ENCODE measurements at regions not wholly inside any gene's neighbourhood (a gene's known extent, or its start where the extent isn't known, plus 50 kb on each side); places are given as distances from the start of the nearest gene placed in this dataset.

DNA sequence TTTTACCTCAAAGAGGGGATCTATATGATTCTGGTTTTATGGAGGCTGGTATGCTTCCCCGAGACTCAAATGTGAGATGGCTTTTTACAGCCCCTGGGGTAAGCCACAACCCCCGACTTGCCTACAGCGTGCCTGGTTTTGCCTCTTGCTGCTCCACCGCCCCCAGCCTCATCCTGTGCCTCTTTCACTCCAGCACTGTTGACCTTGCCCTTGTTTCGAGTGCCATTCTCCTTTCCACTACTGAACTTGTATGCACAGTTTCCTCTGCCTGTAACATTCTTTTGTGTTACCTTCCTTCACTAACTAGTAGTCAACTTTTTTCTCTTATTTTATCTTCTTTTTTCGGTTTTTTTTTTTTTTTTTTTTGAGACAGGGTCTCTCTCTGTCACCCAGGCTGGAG is 219.0 kb upstream of the ZBED5 start:
- Histone ChIP-seq H3K36me3 (no peaks in the 10 kb centered on the region), H2AFZ (replicated peaks) (no peak overlapping the region), H3F3A (ENCODE audit: low read depth) (peaks cover 7% of the 10 kb centered on the region), H3K79me2 (ENCODE audit: low read depth) (no peaks in the 10 kb centered on the region), H3K4me3 (no peak overlapping the region), H3K9ac (no peak overlapping the region), H3K27ac (no peak overlapping the region), H3K4me1 (peaks cover 5% of the 10 kb centered on the region), H3K27me3 (no peaks in the 10 kb centered on the region), H3K4me2 (no peak overlapping the region), H4K20me1 (ENCODE audit: low read depth) (no peaks in the 10 kb centered on the region), H3K9me3 (ENCODE audit: low read depth) (no peaks in the 10 kb centered on the region)
- DNase-seq (ENCODE audit: low spot score), result no peak
- Mint-ChIP-seq H3K9me3 (peaks cover 2% of the 10 kb centered on the region), H3K4me1 (peaks cover 45% of the 10 kb centered on the region), H3K27ac (no peak overlapping the region), H3K4me3 (no peak overlapping the region), H3K36me3 (no peaks in the 10 kb centered on the region), H3K27me3 (ENCODE audit: insufficient read depth, low read depth) (peaks cover 9% of the 10 kb centered on the region)
- TF ChIP-seq, protein P1, sequence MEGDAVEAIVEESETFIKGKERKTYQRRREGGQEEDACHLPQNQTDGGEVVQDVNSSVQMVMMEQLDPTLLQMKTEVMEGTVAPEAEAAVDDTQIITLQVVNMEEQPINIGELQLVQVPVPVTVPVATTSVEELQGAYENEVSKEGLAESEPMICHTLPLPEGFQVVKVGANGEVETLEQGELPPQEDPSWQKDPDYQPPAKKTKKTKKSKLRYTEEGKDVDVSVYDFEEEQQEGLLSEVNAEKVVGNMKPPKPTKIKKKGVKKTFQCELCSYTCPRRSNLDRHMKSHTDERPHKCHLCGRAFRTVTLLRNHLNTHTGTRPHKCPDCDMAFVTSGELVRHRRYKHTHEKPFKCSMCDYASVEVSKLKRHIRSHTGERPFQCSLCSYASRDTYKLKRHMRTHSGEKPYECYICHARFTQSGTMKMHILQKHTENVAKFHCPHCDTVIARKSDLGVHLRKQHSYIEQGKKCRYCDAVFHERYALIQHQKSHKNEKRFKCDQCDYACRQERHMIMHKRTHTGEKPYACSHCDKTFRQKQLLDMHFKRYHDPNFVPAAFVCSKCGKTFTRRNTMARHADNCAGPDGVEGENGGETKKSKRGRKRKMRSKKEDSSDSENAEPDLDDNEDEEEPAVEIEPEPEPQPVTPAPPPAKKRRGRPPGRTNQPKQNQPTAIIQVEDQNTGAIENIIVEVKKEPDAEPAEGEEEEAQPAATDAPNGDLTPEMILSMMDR (IDR thresholded peaks at IDR 0.05), result no peak
- TF ChIP-seq EZH2 (IDR thresholded peaks at IDR 0.05) (no peak), EZH2phosphoT487 (IDR thresholded peaks at IDR 0.05) (no peak)

DNA sequence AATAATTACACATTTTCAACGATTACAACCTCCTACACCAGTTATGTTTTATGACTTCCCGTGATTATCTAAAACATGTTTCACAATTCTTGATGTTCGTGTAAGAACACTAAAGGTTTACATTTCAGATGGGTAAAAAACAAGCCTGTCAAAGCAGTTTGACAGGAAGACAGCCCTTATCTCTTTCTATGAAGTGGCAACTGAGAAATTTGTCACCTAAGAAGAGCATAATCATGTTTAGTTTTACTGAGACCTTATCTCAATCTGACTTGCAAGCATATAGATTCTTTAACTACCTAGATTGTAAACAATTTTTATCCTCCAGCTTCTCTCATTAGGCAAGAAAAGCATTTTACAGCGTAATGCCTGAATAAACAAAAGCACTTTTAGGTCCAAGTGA is 218.4 kb upstream of the ZBED5 start:
- peaks cover 2% of the 10 kb centered on the region for H3K9me3 Mint-ChIP-seq
- H3K27me3 Mint-ChIP-seq (ENCODE audit: insufficient read depth, low read depth), result peaks cover 9% of the 10 kb centered on the region

DNA sequence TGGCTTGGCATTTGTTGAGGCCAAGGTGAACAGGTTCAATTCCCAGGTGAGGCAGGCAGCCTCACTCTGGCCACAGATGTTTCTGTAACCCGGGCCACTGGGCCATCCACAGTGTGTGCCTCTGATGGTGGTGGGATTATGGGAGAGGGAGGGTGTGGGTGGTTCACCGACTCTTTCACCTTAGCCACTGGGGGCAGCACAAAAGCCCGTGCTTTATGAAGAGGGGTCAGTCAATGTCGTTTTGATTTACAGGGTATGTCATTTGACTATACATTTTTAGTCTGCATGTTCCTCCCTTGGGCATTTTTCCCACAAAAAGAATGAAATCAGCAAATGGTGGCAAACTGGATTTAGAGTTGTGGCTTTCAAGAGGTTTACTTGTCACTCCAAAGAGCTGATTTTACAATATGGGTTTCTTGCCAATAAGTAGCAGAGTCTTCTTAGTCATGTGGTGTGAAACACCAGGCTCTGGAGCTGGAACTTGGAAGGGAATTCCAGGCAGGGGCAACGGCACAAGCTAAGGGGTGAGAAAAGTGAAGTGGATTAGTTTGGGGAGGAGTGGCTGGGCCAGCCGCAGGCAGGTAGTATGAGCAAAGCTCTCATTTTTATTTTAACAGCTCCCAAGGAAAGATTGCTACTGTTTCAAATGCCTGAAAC is 217.8 kb upstream of the ZBED5 start:
- peaks cover 2% of the 10 kb centered on the region for H3K9me3 Mint-ChIP-seq
- Histone ChIP-seq H3K27me3 (no peaks in the 10 kb centered on the region), H3K9ac (no peak overlapping the region), H3K4me2 (no peak overlapping the region), H3K79me2 (ENCODE audit: low read depth) (no peaks in the 10 kb centered on the region), H3K36me3 (no peaks in the 10 kb centered on the region), H3K27ac (no peak overlapping the region), H3K4me3 (no peak overlapping the region), H3K4me1 (no peaks in the 10 kb centered on the region), H2AFZ (replicated peaks) (no peak overlapping the region), H3F3A (ENCODE audit: low read depth) (no peaks in the 10 kb centered on the region), H3K9me3 (ENCODE audit: low read depth) (no peaks in the 10 kb centered on the region), H4K20me1 (ENCODE audit: low read depth) (no peaks in the 10 kb centered on the region)
- DNase-seq (ENCODE audit: low spot score), result no peak
- H3K4me3 Mint-ChIP-seq, result no peak overlapping the region
- H3K4me1 Mint-ChIP-seq, result peaks cover 46% of the 10 kb centered on the region
- H3K27ac Mint-ChIP-seq, result peak overlapping the region; percentile 61
- peaks cover 9% of the 10 kb centered on the region for H3K27me3 Mint-ChIP-seq (ENCODE audit: insufficient read depth, low read depth)
- TF ChIP-seq, protein P1 (IDR thresholded peaks at IDR 0.05), result peak; percentile 22
- no peak for TF ChIP-seq EZH2phosphoT487 (IDR thresholded peaks at IDR 0.05)
- H3K36me3 Mint-ChIP-seq, result no peaks in the 10 kb centered on the region

More for the DNA sequence above, 218.4 kb upstream of the ZBED5 start:
- Mint-ChIP-seq H3K36me3 (no peaks in the 10 kb centered on the region), H3K4me1 (peaks cover 45% of the 10 kb centered on the region), H3K27ac (no peak overlapping the region), H3K4me3 (no peak overlapping the region)
- H3K4me1 ChIP-seq, result peaks cover 3% of the 10 kb centered on the region
- no peaks in the 10 kb centered on the region for H4K20me1 ChIP-seq (ENCODE audit: low read depth)
- H3F3A ChIP-seq (ENCODE audit: low read depth), result peaks cover 1% of the 10 kb centered on the region
- H3K79me2 ChIP-seq (ENCODE audit: low read depth), result no peaks in the 10 kb centered on the region
- H3K4me3 ChIP-seq, result no peak overlapping the region
- TF ChIP-seq EZH2phosphoT487 (IDR thresholded peaks at IDR 0.05) (no peak), EZH2 (IDR thresholded peaks at IDR 0.05) (no peak)
- TF ChIP-seq, protein P1 (IDR thresholded peaks at IDR 0.05), result no peak
- no peaks in the 10 kb centered on the region for H3K9me3 ChIP-seq (ENCODE audit: low read depth)
- H3K27ac ChIP-seq, result no peak overlapping the region
- no peaks in the 10 kb centered on the region for H3K36me3 ChIP-seq
- no peak overlapping the region for H2AFZ ChIP-seq (replicated peaks)
- no peak overlapping the region for H3K9ac ChIP-seq
- no peaks in the 10 kb centered on the region for H3K27me3 ChIP-seq
- no peak for DNase-seq (ENCODE audit: low spot score)
- H3K4me2 ChIP-seq, result no peak overlapping the region
